Fibroblast of lung (primary cell): ENCODE measurements at regions not wholly inside any gene's neighbourhood (a gene's known extent, or its start where the extent isn't known, plus 50 kb on each side); places are given as distances from the start of the nearest gene placed in this dataset.

Source experiments
- DNase-seq, 2 donors: peaks; one replicate each; pipeline versions ENCODE4 v3.0.0 to v3.0.0-alpha.2; 2010; ENCODE audit warnings: low read depth in 2 of 2
- H2AFZ ChIP-seq: 2 replicates; pipeline ENCODE4 v1.5.1; 2012; ENCODE audit warnings: low read length, control low read depth, inconsistent platforms
- H3K27ac ChIP-seq: 2 replicates; pipeline ENCODE4 v1.5.1; 2011; ENCODE audit warnings: low read length, control low read depth; ENCODE audit not compliant: insufficient read depth
- H3K27me3 ChIP-seq: 2 replicates; pipeline ENCODE4 v1.5.1; 2011; ENCODE audit warnings: mild to moderate bottlenecking, low read length; ENCODE audit not compliant: control insufficient read depth, insufficient read depth
- H3K36me3 ChIP-seq: 2 replicates; pipeline ENCODE4 v1.5.1; 2011; ENCODE audit warnings: low read length; ENCODE audit not compliant: control insufficient read depth, insufficient read depth
- H3K4me1 ChIP-seq: 2 replicates; pipeline ENCODE4 v1.5.1; 2011; ENCODE audit warnings: low read length; ENCODE audit not compliant: control insufficient read depth, insufficient read depth; ENCODE audit errors: extremely low read depth
- H3K4me2 ChIP-seq: 2 replicates; pipeline ENCODE4 v1.5.1; 2011; ENCODE audit warnings: low read length, control low read depth; ENCODE audit not compliant: insufficient read depth; ENCODE audit errors: extremely low read depth
- H3K4me3 ChIP-seq, 4 experiments: fragments of 200-600 bp in 1 of 4; sonication (generic) in 1 of 4; replicated peaks in 1 of 4; 2 replicates each; pipeline ENCODE4 v1.5.1; 2011 to 2016; ENCODE audit warnings: low read length in 4 of 4, low read depth in 3 of 4, mild to moderate bottlenecking in 3 of 4, control low read depth in 2 of 4, inconsistent platforms in 1 of 4, mixed read lengths in 1 of 4; ENCODE audit not compliant: insufficient read depth in 1 of 4; ENCODE audit errors: control extremely low read depth in 1 of 4
- H3K79me2 ChIP-seq: 2 replicates; pipeline ENCODE4 v1.5.1; 2012; ENCODE audit warnings: mild to moderate bottlenecking, low read length, inconsistent platforms; ENCODE audit not compliant: control insufficient read depth, insufficient read depth
- H3K9ac ChIP-seq: 2 replicates; pipeline ENCODE4 v1.5.1; 2011; ENCODE audit warnings: mild to moderate bottlenecking, low read length, control low read depth; ENCODE audit not compliant: insufficient read depth
- H3K9me3 ChIP-seq: 2 replicates; pipeline ENCODE4 v1.5.1; 2012; ENCODE audit warnings: low read depth, low read length; ENCODE audit not compliant: control insufficient read depth, insufficient read depth
- H4K20me1 ChIP-seq: 2 replicates; pipeline ENCODE4 v1.5.1; 2011; ENCODE audit warnings: low read length; ENCODE audit not compliant: control insufficient read depth, insufficient read depth; ENCODE audit errors: extremely low read depth
- CTCF ChIP-seq, 2 donors: IDR thresholded peaks in 1 of 2; conservative IDR thresholded peaks in 1 of 2; 1 replicate in 1 of 2; 2 replicates in 1 of 2; pipeline ENCODE4 v1.5.1; 2011 to 2012; ENCODE audit warnings: low read length in 2 of 2, control low read depth in 1 of 2, inconsistent platforms in 1 of 2, low read depth in 1 of 2, mild to moderate bottlenecking in 1 of 2
- EZH2 ChIP-seq: IDR thresholded peaks from 2 replicates; pipeline ENCODE4 v1.5.1; 2012; ENCODE audit warnings: low read length, control low read depth, mild to moderate bottlenecking; ENCODE audit errors: missing control alignments

GRCh38 chr6:140718021-140718420, 1343.6 kb upstream of the CITED2 start:
- DNase-seq = no peak

GRCh38 chr6:140713495-140713894, 1339.0 kb upstream of the CITED2 start:
- no peaks in the 10 kb centered on the region for H3K36me3 ChIP-seq
- no peaks in the 10 kb centered on the region for H3K27me3 ChIP-seq
- H4K20me1 ChIP-seq = no peaks in the 10 kb centered on the region
- H3K9me3 ChIP-seq = no peaks in the 10 kb centered on the region
- no peak overlapping the region for H3K9ac ChIP-seq
- H3K4me1 ChIP-seq = no peaks in the 10 kb centered on the region
- H2AFZ ChIP-seq = no peak overlapping the region
- TF ChIP-seq CTCF (conservative IDR thresholded peaks at IDR 0.05 in 1 of 2, IDR thresholded peaks at IDR 0.05 in 1 of 2; ENCODE audit: low read depth in 1 of 2, low read length in 2 of 2) (no peak), EZH2 (no peak)
- H3K27ac ChIP-seq = no peak overlapping the region
- DNase-seq = no peak
- H3K4me3 ChIP-seq = no peak overlapping the region
- no peak overlapping the region for H3K4me2 ChIP-seq
- no peaks in the 10 kb centered on the region for H3K79me2 ChIP-seq

More at GRCh38 chr6:140718021-140718420, 1343.6 kb upstream of the CITED2 start:
- Histone ChIP-seq H3K36me3 (no peaks in the 10 kb centered on the region), H3K27me3 (no peaks in the 10 kb centered on the region), H3K27ac (no peak overlapping the region), H4K20me1 (no peaks in the 10 kb centered on the region), H3K4me3 (no peak overlapping the region), H3K4me2 (no peak overlapping the region), H3K9me3 (no peaks in the 10 kb centered on the region), H3K4me1 (no peaks in the 10 kb centered on the region), H2AFZ (no peak overlapping the region), H3K9ac (no peak overlapping the region), H3K79me2 (no peaks in the 10 kb centered on the region)
- TF ChIP-seq EZH2 = no peak
- no peak for TF ChIP-seq CTCF (conservative IDR thresholded peaks at IDR 0.05 in 1 of 2, IDR thresholded peaks at IDR 0.05 in 1 of 2; ENCODE audit: low read depth in 1 of 2, low read length in 2 of 2)

GRCh38 chr6:140711019-140711613, 1336.7 kb upstream of the CITED2 start:
- Histone ChIP-seq H2AFZ (no peak overlapping the region), H3K27me3 (no peaks in the 10 kb centered on the region)
- no peak for DNase-seq

More at GRCh38 chr6:140711019-140711613, 1336.7 kb upstream of the CITED2 start:
- no peak overlapping the region for H3K9ac ChIP-seq
- TF ChIP-seq CTCF (conservative IDR thresholded peaks at IDR 0.05 in 1 of 2, IDR thresholded peaks at IDR 0.05 in 1 of 2; ENCODE audit: low read depth in 1 of 2, low read length in 2 of 2) (no peak), EZH2 (no peak)
- H3K4me3 ChIP-seq = no peak overlapping the region
- no peaks in the 10 kb centered on the region for H3K4me1 ChIP-seq
- no peaks in the 10 kb centered on the region for H3K79me2 ChIP-seq
- H4K20me1 ChIP-seq = no peaks in the 10 kb centered on the region
- H3K27ac ChIP-seq = no peak overlapping the region
- no peaks in the 10 kb centered on the region for H3K36me3 ChIP-seq
- H3K4me2 ChIP-seq = no peak overlapping the region
- no peaks in the 10 kb centered on the region for H3K9me3 ChIP-seq
